Keratinocyte (primary cell): ENCODE measurements at regions not wholly inside any gene's neighbourhood (a gene's known extent, or its start where the extent isn't known, plus 50 kb on each side); places are given as distances from the start of the nearest gene placed in this dataset.

Experiments used
- DNase-seq: peaks from one replicate; pipeline ENCODE4 v3.0.0-alpha.2; 2011; ENCODE audit warnings: low read depth, missing footprints, low spot score
- FAIRE-seq: peaks from 2 replicates; lab custom pipeline; 2011; peaks lifted over from hg19 to GRCh38; lab: Jason Lieb, UNC
- H2AFZ ChIP-seq: 2 replicates; pipeline ENCODE4 v1.6.0; 2012; ENCODE audit warnings: low read length, control low read depth, inconsistent platforms; ENCODE audit not compliant: control insufficient read depth
- H3K27ac ChIP-seq: 2 replicates; pipeline ENCODE4 v1.5.1; 2011; ENCODE audit warnings: low read length; ENCODE audit not compliant: control insufficient read depth, insufficient read depth
- H3K27me3 ChIP-seq: 3 replicates; pipeline ENCODE4 v1.6.0; 2011; ENCODE audit warnings: low read length; ENCODE audit not compliant: control insufficient read depth, insufficient read depth; ENCODE audit errors: extremely low read depth
- H3K36me3 ChIP-seq, 2 experiments: 2 replicates in 1 of 2; 3 replicates in 1 of 2; pipeline ENCODE4 v1.5.1; 2011; ENCODE audit warnings: low read length in 2 of 2, mild to moderate bottlenecking in 1 of 2; ENCODE audit not compliant: control insufficient read depth in 2 of 2, insufficient read depth in 2 of 2; ENCODE audit errors: extremely low read depth in 1 of 2
- H3K4me1 ChIP-seq: 3 replicates; pipeline ENCODE4 v1.5.1; 2011; ENCODE audit warnings: low read length; ENCODE audit not compliant: control insufficient read depth, insufficient read depth; ENCODE audit errors: extremely low read depth
- H3K4me2 ChIP-seq: 3 replicates; pipeline ENCODE4 v1.6.0; 2011; ENCODE audit warnings: low read depth, low read length; ENCODE audit not compliant: control insufficient read depth, insufficient read depth; ENCODE audit errors: extremely low read depth
- H3K4me3 ChIP-seq, 3 experiments: fragments of 200-600 bp in 1 of 3; sonication (generic) in 1 of 3; 2 replicates in 2 of 3; 3 replicates in 1 of 3; pipeline ENCODE4 v1.5.1; 2011 to 2016; ENCODE audit warnings: low read length in 3 of 3, mild to moderate bottlenecking in 3 of 3, control low read depth in 2 of 3, inconsistent platforms in 1 of 3, low read depth in 1 of 3, mixed read lengths in 1 of 3, mixed run types in 1 of 3, moderate library complexity in 1 of 3; ENCODE audit not compliant: control insufficient read depth in 2 of 3, insufficient read depth in 2 of 3; ENCODE audit errors: extremely low read depth in 1 of 3
- H3K79me2 ChIP-seq: 2 replicates; pipeline ENCODE4 v1.6.0; 2012; ENCODE audit warnings: low read length; ENCODE audit not compliant: control insufficient read depth, insufficient read depth
- H3K9ac ChIP-seq: 3 replicates; pipeline ENCODE4 v1.6.0; 2011; ENCODE audit warnings: low read length; ENCODE audit not compliant: control insufficient read depth, insufficient read depth; ENCODE audit errors: extremely low read depth
- H3K9me1 ChIP-seq: 3 replicates; pipeline ENCODE4 v1.6.0; 2011; ENCODE audit warnings: low read length; ENCODE audit not compliant: control insufficient read depth, insufficient read depth; ENCODE audit errors: extremely low read depth
- H3K9me3 ChIP-seq: 2 replicates; pipeline ENCODE4 v1.5.1; 2012; ENCODE audit warnings: low read depth, low read length; ENCODE audit not compliant: control insufficient read depth
- H4K20me1 ChIP-seq: 3 replicates; pipeline ENCODE4 v1.6.0; 2011; ENCODE audit warnings: low read length; ENCODE audit not compliant: control insufficient read depth, insufficient read depth; ENCODE audit errors: extremely low read depth
- CTCF ChIP-seq, 3 experiments: IDR thresholded peaks in 1 of 3; conservative IDR thresholded peaks in 1 of 3; optimal IDR thresholded peaks in 1 of 3; 2 replicates in 2 of 3; 3 replicates in 1 of 3; pipeline versions ENCODE3 to v1.5.1; 2011; ENCODE audit warnings: low read length in 3 of 3, mild to moderate bottlenecking in 3 of 3, moderate library complexity in 2 of 3, control low read depth in 1 of 3, inconsistent platforms in 1 of 3; ENCODE audit not compliant: insufficient read depth in 2 of 3; ENCODE audit errors: extremely low read depth in 1 of 3
- EZH2 ChIP-seq: IDR thresholded peaks from one replicate; pipeline ENCODE4 v1.6.1; 2012; ENCODE audit warnings: inconsistent platforms, mild to moderate bottlenecking, low read length, moderate library complexity
- dilution Hi-C: fragments of 300-500 bp; cut with MboI; formaldehyde crosslinking; loops from one replicate; pipeline ENCODE4 v1.7.0; 2020; ENCODE audit warnings: low sequenced_read_pairs; ENCODE audit not compliant: extremely low pct_ligation_motif_present

GRCh38 chrX:10990418-10990817, 120.7 kb upstream of the HCCS start:
- H3K9me1 ChIP-seq, result no peaks in the 10 kb centered on the region
- H3K36me3 ChIP-seq, result no peaks in the 10 kb centered on the region
- dilution Hi-C loops, result no loop called here
- H3K4me1 ChIP-seq, result no peaks in the 10 kb centered on the region
- no peak overlapping the region for H3K4me2 ChIP-seq
- H4K20me1 ChIP-seq, result no peaks in the 10 kb centered on the region
- H3K9ac ChIP-seq, result no peak overlapping the region
- no peaks in the 10 kb centered on the region for H3K79me2 ChIP-seq
- H3K27me3 ChIP-seq, result no peaks in the 10 kb centered on the region
- H3K27ac ChIP-seq, result no peak overlapping the region
- no peaks in the 10 kb centered on the region for H3K9me3 ChIP-seq
- no peak overlapping the region for H2AFZ ChIP-seq
- no peak for DNase-seq
- no peak overlapping the region for H3K4me3 ChIP-seq
- FAIRE-seq, result no peak
- TF ChIP-seq EZH2 (no peak), CTCF (optimal IDR thresholded peaks at IDR 0.05 in 1 of 3, IDR thresholded peaks at IDR 0.05 in 1 of 3, conservative IDR thresholded peaks at IDR 0.05 in 1 of 3; ENCODE audit: extremely low read depth in 1 of 3, insufficient read depth in 2 of 3, low read length in 3 of 3) (no peak)

- Histone ChIP-seq H3K9me1 (no peaks in the 10 kb centered on the region), H3K4me2 (no peak overlapping the region), H3K27me3 (no peaks in the 10 kb centered on the region), H3K4me1 (no peaks in the 10 kb centered on the region), H3K79me2 (no peaks in the 10 kb centered on the region), H3K4me3 (no peak overlapping the region), H3K9me3 (no peaks in the 10 kb centered on the region), H3K27ac (no peak overlapping the region), H3K9ac (no peak overlapping the region), H4K20me1 (no peaks in the 10 kb centered on the region), H2AFZ (no peak overlapping the region), H3K36me3 (no peaks in the 10 kb centered on the region)
- FAIRE-seq, result no peak
- TF ChIP-seq CTCF (optimal IDR thresholded peaks at IDR 0.05 in 1 of 3, IDR thresholded peaks at IDR 0.05 in 1 of 3, conservative IDR thresholded peaks at IDR 0.05 in 1 of 3; ENCODE audit: extremely low read depth in 1 of 3, insufficient read depth in 2 of 3, low read length in 3 of 3) (no peak), EZH2 (no peak)
- DNase-seq, result no peak
- dilution Hi-C loops, result no loop called here
These were observed 120.2 kb upstream of the HCCS start for GRCh38 chrX:10990976-10991375.
